22Rv1 (cell line): ENCODE measurements at regions not wholly inside any gene's neighbourhood (a gene's known extent, or its start where the extent isn't known, plus 50 kb on each side); places are given as distances from the start of the nearest gene placed in this dataset.

Experiments used
- CTCF ChIP-seq: fragments of 450-650 bp; IDR thresholded peaks from 2 replicates; pipeline ENCODE4 v1.5.1; 2017; ENCODE audit warnings: mild to moderate bottlenecking
- ZFX ChIP-seq: fragments of 450-650 bp; IDR thresholded peaks from 2 replicates; pipeline ENCODE4 v1.6.1; 2017; ENCODE audit warnings: antibody characterized with exemption, borderline replicate concordance

GRCh38 chr12:90741611-90742010 lies 213.4 kb downstream of the CCER1 start:
- TF ChIP-seq CTCF (no peak), ZFX (no peak)
